ENCODE measurements at regions not wholly inside any gene's neighbourhood (a gene's known extent, or its start where the extent isn't known, plus 50 kb on each side); places are given as distances from the start of the nearest gene placed in this dataset.
A peak's percentile ranks its signal among the peaks of the same experiment; 100 is the strongest.

GRCh38 chr1:95406279-95406678 lies 172.3 kb downstream of the RWDD3 start:
- Histone ChIP-seq H3K4me1 (ENCODE audit: insufficient read depth, low read length) (peaks cover 33% of the 10 kb centered on the region), H3K27ac (ENCODE audit: low read length) (no peak overlapping the region)

GRCh38 chr1:95407131-95407885 lies 173.3 kb downstream of the RWDD3 start:
- Histone ChIP-seq H3K4me3 (ENCODE audit: low read length) (peak overlapping the region; percentile 37; the same call in 1 of the 2 replicates), H3K9me3 (ENCODE audit: insufficient read depth, low read depth, low read length) (peaks cover 19% of the 10 kb centered on the region), H3K36me3 (ENCODE audit: insufficient read depth, low read depth, low read length) (no peaks in the 10 kb centered on the region), H3K4me1 (ENCODE audit: insufficient read depth, low read length) (peaks cover 33% of the 10 kb centered on the region), H3K27ac (ENCODE audit: low read length) (peak overlapping the region; percentile 84), H3K9ac (ENCODE audit: low read depth, low read length) (peak overlapping the region; percentile 68), H3K27me3 (ENCODE audit: insufficient read depth, low read length) (no peaks in the 10 kb centered on the region)

More at GRCh38 chr1:95406279-95406678, 172.3 kb downstream of the RWDD3 start:
- Histone ChIP-seq H3K27me3 (ENCODE audit: insufficient read depth, low read length) (no peaks in the 10 kb centered on the region), H3K9ac (ENCODE audit: low read depth, low read length) (0 out of 2 replicates have a peak overlapping the region, but pooled peaks have one; percentile 2), H3K4me3 (ENCODE audit: low read length) (no peak overlapping the region), H3K36me3 (ENCODE audit: insufficient read depth, low read depth, low read length) (no peaks in the 10 kb centered on the region), H3K9me3 (ENCODE audit: insufficient read depth, low read depth, low read length) (peaks cover 19% of the 10 kb centered on the region)

- Histone ChIP-seq H3K27ac (ENCODE audit: low read length) (peak overlapping the region; percentile 84), H3K9ac (ENCODE audit: low read depth, low read length) (peak overlapping the region; percentile 68), H3K36me3 (ENCODE audit: insufficient read depth, low read depth, low read length) (no peaks in the 10 kb centered on the region), H3K4me3 (ENCODE audit: low read length) (peak overlapping the region; percentile 17; the same call in 1 of the 2 replicates), H3K9me3 (ENCODE audit: insufficient read depth, low read depth, low read length) (peaks cover 19% of the 10 kb centered on the region), H3K27me3 (ENCODE audit: insufficient read depth, low read length) (no peaks in the 10 kb centered on the region), H3K4me1 (ENCODE audit: insufficient read depth, low read length) (peaks cover 33% of the 10 kb centered on the region)
Measured at GRCh38 chr1:95407886-95408291, 173.9 kb downstream of the RWDD3 start.

- peak overlapping the region; percentile 17; the same call in 1 of the 2 replicates for H3K4me3 ChIP-seq (ENCODE audit: low read length)
- H3K27ac ChIP-seq (ENCODE audit: low read length), result peak overlapping the region; percentile 84
- no peaks in the 10 kb centered on the region for H3K27me3 ChIP-seq (ENCODE audit: insufficient read depth, low read length)
- H3K4me1 ChIP-seq (ENCODE audit: insufficient read depth, low read length), result peaks cover 33% of the 10 kb centered on the region
- H3K9me3 ChIP-seq (ENCODE audit: insufficient read depth, low read depth, low read length), result peaks cover 13% of the 10 kb centered on the region
- peak overlapping the region; percentile 68; the same call in 1 of the 2 replicates for H3K9ac ChIP-seq (ENCODE audit: low read depth, low read length)
- no peaks in the 10 kb centered on the region for H3K36me3 ChIP-seq (ENCODE audit: insufficient read depth, low read depth, low read length)
Measured at GRCh38 chr1:95408507-95409136, 174.6 kb downstream of the RWDD3 start.

GRCh38 chr1:95409276-95409675 lies 175.3 kb downstream of the RWDD3 start:
- H3K27ac ChIP-seq (ENCODE audit: low read length), result no peak overlapping the region
- no peak overlapping the region for H3K9ac ChIP-seq (ENCODE audit: low read depth, low read length)
- H3K4me3 ChIP-seq (ENCODE audit: low read length), result no peak overlapping the region
- H3K9me3 ChIP-seq (ENCODE audit: insufficient read depth, low read depth, low read length), result peaks cover 7% of the 10 kb centered on the region
- peaks cover 33% of the 10 kb centered on the region for H3K4me1 ChIP-seq (ENCODE audit: insufficient read depth, low read length)
- no peaks in the 10 kb centered on the region for H3K36me3 ChIP-seq (ENCODE audit: insufficient read depth, low read depth, low read length)
- H3K27me3 ChIP-seq (ENCODE audit: insufficient read depth, low read length), result no peaks in the 10 kb centered on the region

GRCh38 chr1:95409901-95410300 lies 175.9 kb downstream of the RWDD3 start:
- Histone ChIP-seq H3K9me3 (ENCODE audit: insufficient read depth, low read depth, low read length) (peaks cover under 1% of the 10 kb centered on the region), H3K9ac (ENCODE audit: low read depth, low read length) (no peak overlapping the region), H3K36me3 (ENCODE audit: insufficient read depth, low read depth, low read length) (no peaks in the 10 kb centered on the region), H3K27ac (ENCODE audit: low read length) (no peak overlapping the region), H3K4me1 (ENCODE audit: insufficient read depth, low read length) (peaks cover 33% of the 10 kb centered on the region), H3K4me3 (ENCODE audit: low read length) (no peak overlapping the region), H3K27me3 (ENCODE audit: insufficient read depth, low read length) (no peaks in the 10 kb centered on the region)

GRCh38 chr1:95415146-95415545 lies 181.1 kb downstream of the RWDD3 start:
- H3K27ac ChIP-seq (ENCODE audit: low read length), result no peak overlapping the region
- no peak overlapping the region for H3K4me3 ChIP-seq (ENCODE audit: low read length)
- H3K36me3 ChIP-seq (ENCODE audit: insufficient read depth, low read depth, low read length), result no peaks in the 10 kb centered on the region
- H3K27me3 ChIP-seq (ENCODE audit: insufficient read depth, low read length), result no peaks in the 10 kb centered on the region
- H3K4me1 ChIP-seq (ENCODE audit: insufficient read depth, low read length), result no peaks in the 10 kb centered on the region
- H3K9me3 ChIP-seq (ENCODE audit: insufficient read depth, low read depth, low read length), result no peaks in the 10 kb centered on the region; the same call in 1 of the 2 replicates
- H3K9ac ChIP-seq (ENCODE audit: low read depth, low read length), result no peak overlapping the region

- no peaks in the 10 kb centered on the region for H3K9me3 ChIP-seq (ENCODE audit: insufficient read depth, low read depth, low read length)
- H3K4me1 ChIP-seq (ENCODE audit: insufficient read depth, low read length), result no peaks in the 10 kb centered on the region
- H3K27me3 ChIP-seq (ENCODE audit: insufficient read depth, low read length), result no peaks in the 10 kb centered on the region
- H3K27ac ChIP-seq (ENCODE audit: low read length), result no peak overlapping the region
- no peak overlapping the region for H3K9ac ChIP-seq (ENCODE audit: low read depth, low read length)
- H3K4me3 ChIP-seq (ENCODE audit: low read length), result no peak overlapping the region
- H3K36me3 ChIP-seq (ENCODE audit: insufficient read depth, low read depth, low read length), result no peaks in the 10 kb centered on the region
Measured at GRCh38 chr1:95426772-95427171, 192.8 kb downstream of the RWDD3 start.

GRCh38 chr1:95427525-95427924 lies 193.5 kb downstream of the RWDD3 start:
- H3K9me3 ChIP-seq (ENCODE audit: insufficient read depth, low read depth, low read length), result no peaks in the 10 kb centered on the region
- H3K27ac ChIP-seq (ENCODE audit: low read length), result no peak overlapping the region
- no peaks in the 10 kb centered on the region for H3K4me1 ChIP-seq (ENCODE audit: insufficient read depth, low read length)

GRCh38 chr1:95431235-95431634 lies 197.2 kb downstream of the RWDD3 start:
- no peaks in the 10 kb centered on the region for H3K27me3 ChIP-seq (ENCODE audit: insufficient read depth, low read length)

More at GRCh38 chr1:95427525-95427924, 193.5 kb downstream of the RWDD3 start:
- no peak overlapping the region for H3K4me3 ChIP-seq (ENCODE audit: low read length)
- H3K36me3 ChIP-seq (ENCODE audit: insufficient read depth, low read depth, low read length), result no peaks in the 10 kb centered on the region
- no peaks in the 10 kb centered on the region for H3K27me3 ChIP-seq (ENCODE audit: insufficient read depth, low read length)
- H3K9ac ChIP-seq (ENCODE audit: low read depth, low read length), result no peak overlapping the region

GRCh38 chr1:95435611-95436010 lies 201.6 kb downstream of the RWDD3 start:
- H3K9ac ChIP-seq (ENCODE audit: low read depth, low read length), result no peak overlapping the region
- H3K27ac ChIP-seq (ENCODE audit: low read length), result no peak overlapping the region
- peaks cover 21% of the 10 kb centered on the region; the same call in 1 of the 2 replicates for H3K4me1 ChIP-seq (ENCODE audit: insufficient read depth, low read length)
- H3K4me3 ChIP-seq (ENCODE audit: low read length), result no peak overlapping the region
- H3K36me3 ChIP-seq (ENCODE audit: insufficient read depth, low read depth, low read length), result no peaks in the 10 kb centered on the region
- no peaks in the 10 kb centered on the region for H3K9me3 ChIP-seq (ENCODE audit: insufficient read depth, low read depth, low read length)
- H3K27me3 ChIP-seq (ENCODE audit: insufficient read depth, low read length), result no peaks in the 10 kb centered on the region

More at GRCh38 chr1:95431235-95431634, 197.2 kb downstream of the RWDD3 start:
- Histone ChIP-seq H3K9me3 (ENCODE audit: insufficient read depth, low read depth, low read length) (no peaks in the 10 kb centered on the region), H3K4me3 (ENCODE audit: low read length) (no peak overlapping the region), H3K4me1 (ENCODE audit: insufficient read depth, low read length) (no peaks in the 10 kb centered on the region), H3K36me3 (ENCODE audit: insufficient read depth, low read depth, low read length) (no peaks in the 10 kb centered on the region), H3K9ac (ENCODE audit: low read depth, low read length) (no peak overlapping the region), H3K27ac (ENCODE audit: low read length) (no peak overlapping the region)

- Histone ChIP-seq H3K4me3 (ENCODE audit: low read length) (no peak overlapping the region), H3K27ac (ENCODE audit: low read length) (no peak overlapping the region), H3K9ac (ENCODE audit: low read depth, low read length) (no peak overlapping the region), H3K36me3 (ENCODE audit: insufficient read depth, low read depth, low read length) (no peaks in the 10 kb centered on the region), H3K9me3 (ENCODE audit: insufficient read depth, low read depth, low read length) (no peaks in the 10 kb centered on the region), H3K4me1 (ENCODE audit: insufficient read depth, low read length) (peaks cover 21% of the 10 kb centered on the region; the same call in 1 of the 2 replicates), H3K27me3 (ENCODE audit: insufficient read depth, low read length) (no peaks in the 10 kb centered on the region)
Measured at GRCh38 chr1:95437011-95437410, 203.0 kb downstream of the RWDD3 start.
